ENCODE measurements at regions not wholly inside any gene's neighbourhood (a gene's known extent, or its start where the extent isn't known, plus 50 kb on each side); places are given as distances from the start of the nearest gene placed in this dataset.

- WGBS (ENCODE audit: insufficient coverage), result 80% methylated on average over 1 of the region's 2 CpGs
- TF ChIP-seq, protein P1, sequence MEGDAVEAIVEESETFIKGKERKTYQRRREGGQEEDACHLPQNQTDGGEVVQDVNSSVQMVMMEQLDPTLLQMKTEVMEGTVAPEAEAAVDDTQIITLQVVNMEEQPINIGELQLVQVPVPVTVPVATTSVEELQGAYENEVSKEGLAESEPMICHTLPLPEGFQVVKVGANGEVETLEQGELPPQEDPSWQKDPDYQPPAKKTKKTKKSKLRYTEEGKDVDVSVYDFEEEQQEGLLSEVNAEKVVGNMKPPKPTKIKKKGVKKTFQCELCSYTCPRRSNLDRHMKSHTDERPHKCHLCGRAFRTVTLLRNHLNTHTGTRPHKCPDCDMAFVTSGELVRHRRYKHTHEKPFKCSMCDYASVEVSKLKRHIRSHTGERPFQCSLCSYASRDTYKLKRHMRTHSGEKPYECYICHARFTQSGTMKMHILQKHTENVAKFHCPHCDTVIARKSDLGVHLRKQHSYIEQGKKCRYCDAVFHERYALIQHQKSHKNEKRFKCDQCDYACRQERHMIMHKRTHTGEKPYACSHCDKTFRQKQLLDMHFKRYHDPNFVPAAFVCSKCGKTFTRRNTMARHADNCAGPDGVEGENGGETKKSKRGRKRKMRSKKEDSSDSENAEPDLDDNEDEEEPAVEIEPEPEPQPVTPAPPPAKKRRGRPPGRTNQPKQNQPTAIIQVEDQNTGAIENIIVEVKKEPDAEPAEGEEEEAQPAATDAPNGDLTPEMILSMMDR (IDR thresholded peaks at IDR 0.05), result no peak
- DNase-seq, result no peak
- Mint-ChIP-seq H3K4me1 (no peaks in the 10 kb centered on the region), H3K27me3 (ENCODE audit: low read depth in 3 of 3) (peaks cover 0 to 1% (median 0%) of the 10 kb centered on the region in 3 donors), H3K9me3 (peaks cover 0 to 8% (median 5%) of the 10 kb centered on the region in 7 donors), H3K36me3 (no peaks in the 10 kb centered on the region), H3K27ac (no peak overlapping the region), H3K4me3 (no peak overlapping the region)
- H3K9me3 ChIP-seq (replicated peaks in 1 of 2; ENCODE audit: control insufficient read depth in 1 of 2, insufficient read depth in 1 of 2, low read length in 2 of 2), result peaks cover 0 to 4% of the 10 kb centered on the region in 2 donors
- no peaks in the 10 kb centered on the region for H3K4me1 ChIP-seq (ENCODE audit: control insufficient read depth in 1 of 2, insufficient read depth in 2 of 2, low read length in 2 of 2)
- H3K36me3 ChIP-seq (replicated peaks in 1 of 2; ENCODE audit: control insufficient read depth in 1 of 2, insufficient read depth in 2 of 2, low read length in 2 of 2), result no peaks in the 10 kb centered on the region
- H3K9ac ChIP-seq (ENCODE audit: insufficient read depth, low read length, poor library complexity, severe bottlenecking), result no peak overlapping the region
- H3K4me3 ChIP-seq (replicated peaks in 1 of 3; ENCODE audit: low read depth in 2 of 3, low read length in 3 of 3), result no peak overlapping the region
- no peak overlapping the region for H3K4me2 ChIP-seq (replicated peaks; ENCODE audit: extremely low read depth, low read length, poor library complexity, severe bottlenecking)
- no peaks in the 10 kb centered on the region for H3K27me3 ChIP-seq (ENCODE audit: control insufficient read depth in 2 of 2, insufficient read depth in 2 of 2, low read length in 2 of 2)
- intact Hi-C loops (cut with micrococcal nuclease), result no loop called here
- no peak overlapping the region for H2AFZ ChIP-seq (ENCODE audit: insufficient read depth, low read depth, low read length, poor library complexity, severe bottlenecking)
- no peaks in the 10 kb centered on the region for H4K20me1 ChIP-seq (ENCODE audit: insufficient read depth, low read length)
- H3K79me2 ChIP-seq (ENCODE audit: insufficient read depth, low read length), result no peaks in the 10 kb centered on the region
- no peak overlapping the region for H3K27ac ChIP-seq (ENCODE audit: low read depth in 1 of 2, low read length in 2 of 2)
Measured at GRCh38 chr21:22277341-22277740, 1279.1 kb downstream of the NCAM2 start.

GRCh38 chr21:22278366-22278765 is 1280.2 kb downstream of the NCAM2 start:
- Mint-ChIP-seq H3K36me3 (no peaks in the 10 kb centered on the region), H3K4me1 (no peaks in the 10 kb centered on the region), H3K27me3 (ENCODE audit: low read depth in 3 of 3) (peaks cover 0 to 1% (median 0%) of the 10 kb centered on the region in 3 donors), H3K27ac (no peak overlapping the region), H3K4me3 (no peak overlapping the region), H3K9me3 (peaks cover 0 to 7% (median 5%) of the 10 kb centered on the region in 7 donors)
- Histone ChIP-seq H3K4me1 (ENCODE audit: control insufficient read depth in 1 of 2, insufficient read depth in 2 of 2, low read length in 2 of 2) (no peaks in the 10 kb centered on the region), H3K27ac (ENCODE audit: low read depth in 1 of 2, low read length in 2 of 2) (no peak overlapping the region), H4K20me1 (ENCODE audit: insufficient read depth, low read length) (no peaks in the 10 kb centered on the region), H3K4me3 (replicated peaks in 1 of 3; ENCODE audit: low read depth in 2 of 3, low read length in 3 of 3) (no peak overlapping the region), H3K4me2 (replicated peaks; ENCODE audit: extremely low read depth, low read length, poor library complexity, severe bottlenecking) (no peak overlapping the region), H2AFZ (ENCODE audit: insufficient read depth, low read depth, low read length, poor library complexity, severe bottlenecking) (no peak overlapping the region), H3K79me2 (ENCODE audit: insufficient read depth, low read length) (no peaks in the 10 kb centered on the region), H3K9me3 (replicated peaks in 1 of 2; ENCODE audit: control insufficient read depth in 1 of 2, insufficient read depth in 1 of 2, low read length in 2 of 2) (peaks cover 0 to 4% of the 10 kb centered on the region in 2 donors), H3K9ac (ENCODE audit: insufficient read depth, low read length, poor library complexity, severe bottlenecking) (no peak overlapping the region), H3K27me3 (ENCODE audit: control insufficient read depth in 2 of 2, insufficient read depth in 2 of 2, low read length in 2 of 2) (no peaks in the 10 kb centered on the region), H3K36me3 (replicated peaks in 1 of 2; ENCODE audit: control insufficient read depth in 1 of 2, insufficient read depth in 2 of 2, low read length in 2 of 2) (no peaks in the 10 kb centered on the region)
- no peak for DNase-seq
- intact Hi-C loops (cut with micrococcal nuclease), result no loop called here
- TF ChIP-seq, protein P1 (IDR thresholded peaks at IDR 0.05), result no peak
- WGBS (ENCODE audit: insufficient coverage), result no CpG with 5 or more reads among the region's 2 CpGs
